Spleen (tissue), 7 donors: ENCODE measurements at regions not wholly inside any gene's neighbourhood (a gene's known extent, or its start where the extent isn't known, plus 50 kb on each side); places are given as distances from the start of the nearest gene placed in this dataset.

Source experiments
- CTCF ChIP-seq, 11 experiments: fragments of 200-600 bp in 7 of 11; fragments of 450-650 bp in 4 of 11; sonication (generic) in 4 of 11; IDR thresholded peaks in 8 of 11; conservative IDR thresholded peaks in 3 of 11; 1 replicate in 7 of 11; 2 replicates in 4 of 11; pipeline versions ENCODE4 v1.4.0 to v1.8.0; 2016 to 2021; ENCODE audit warnings: antibody characterized with exemption in 11 of 11, inconsistent platforms in 4 of 11, mild to moderate bottlenecking in 1 of 11
- POLR2A ChIP-seq, 3 donors: fragments of 450-650 bp; IDR thresholded peaks; one replicate each; pipeline ENCODE4 v1.5.1; 2017; ENCODE audit warnings: antibody characterized with exemption in 3 of 3, mild to moderate bottlenecking in 1 of 3
- POLR2AphosphoS5 ChIP-seq, 3 donors: sonication (generic); formaldehyde crosslinking; IDR thresholded peaks; one replicate each; pipeline ENCODE4 v1.5.1; 2017; ENCODE audit warnings: antibody characterized with exemption in 3 of 3
- donor health status: DM: no; HTN: no; CAD: no; lungs with moderate emphysema.
- donor health status: DM: no; HTN: no; CAD: no.
- donor health status: DM: no; HTN: no; CAD: no.

- no peak for TF ChIP-seq CTCF (IDR thresholded peaks at IDR 0.05 in 8 of 11, conservative IDR thresholded peaks at IDR 0.05 in 3 of 11)
- no peak for TF ChIP-seq POLR2A (IDR thresholded peaks at IDR 0.05)
- no peak for TF ChIP-seq POLR2AphosphoS5 (IDR thresholded peaks at IDR 0.05)
Observed at GRCh38 chr11:116601814-116602636, 170.8 kb downstream of the BUD13 start.
